Activated CD4-positive, alpha-beta memory T cell treated with anti-CD3 and anti-CD28 coated beads for 36 hours (primary cell): ENCODE measurements at regions not wholly inside any gene's neighbourhood (a gene's known extent, or its start where the extent isn't known, plus 50 kb on each side); places are given as distances from the start of the nearest gene placed in this dataset.
"Not testable (repeated sequence)": the region's sequence is repeated elsewhere in the genome, so short reads cannot be mapped to it uniquely, and the experiment has no call there.

Source experiments
- CTCF ChIA-PET: fragments of 350-600 bp; sonication (Branson Sonifier 250); formaldehyde crosslinking; loops from one replicate; lab custom pipeline; 2021; ENCODE audit warnings: antibody characterized with exemption, inconsistent platforms; lab: Charles Lee
- POLR2A ChIA-PET: fragments of 350-600 bp; sonication (Branson Sonifier 250); formaldehyde crosslinking; loops from one replicate; lab custom pipeline; 2021; ENCODE audit warnings: antibody characterized with exemption; lab: Charles Lee
- DNase-seq: peaks from one replicate; pipeline ENCODE4 v3.0.0-alpha.2; 2020
- H3K27ac Mint-ChIP-seq: one replicate; pipeline ENCODE4 v1.8.0; 2021; ENCODE audit warnings: mixed read lengths
- H3K27me3 Mint-ChIP-seq: one replicate; pipeline ENCODE4 v1.8.0; 2021; ENCODE audit warnings: mixed read lengths
- H3K36me3 Mint-ChIP-seq: one replicate; pipeline ENCODE4 v1.8.0; 2021; ENCODE audit warnings: mixed read lengths
- H3K4me1 Mint-ChIP-seq: one replicate; pipeline ENCODE4 v1.8.0; 2021; ENCODE audit warnings: low read depth, mixed read lengths
- H3K4me3 Mint-ChIP-seq: one replicate; pipeline ENCODE4 v1.8.0; 2021; ENCODE audit warnings: mild to moderate bottlenecking, mixed read lengths
- H3K9me3 Mint-ChIP-seq: one replicate; pipeline ENCODE4 v1.8.0; 2021; ENCODE audit warnings: mixed read lengths
- intact Hi-C: fragments of 100-400 bp; cut with micrococcal nuclease; formaldehyde crosslinking; loops from one replicate; pipeline ENCODE4 v1.15.1; 2023

- no peak overlapping the region for H3K4me3 Mint-ChIP-seq
- H3K27ac Mint-ChIP-seq, result no peak overlapping the region
- H3K9me3 Mint-ChIP-seq, result no peaks in the 10 kb centered on the region
- peaks cover 2% of the 10 kb centered on the region for H3K27me3 Mint-ChIP-seq
- ChIA-PET POLR2A (no interaction called here), CTCF (interaction anchor here (1.4 kb wide), 1 partner anchor 94 kb away, joined by 3 read pairs; no protein-coding TSS in a partner anchor)
- no peaks in the 10 kb centered on the region for H3K4me1 Mint-ChIP-seq
- intact Hi-C loops, result no loop called here
- no peaks in the 10 kb centered on the region for H3K36me3 Mint-ChIP-seq
- DNase-seq, result no peak
These were observed 196.5 kb upstream of the FRMD6 start for GRCh38 chr14:51455041-51455835.

- Mint-ChIP-seq H3K27ac (no peak overlapping the region), H3K4me3 (no peak overlapping the region), H3K9me3 (no peaks in the 10 kb centered on the region), H3K36me3 (no peaks in the 10 kb centered on the region), H3K4me1 (no peaks in the 10 kb centered on the region), H3K27me3 (peaks cover 2% of the 10 kb centered on the region)
- intact Hi-C loops, result no loop called here
- POLR2A ChIA-PET, result no interaction called here
- CTCF ChIA-PET, result no interaction called here
- no peak for DNase-seq
These were observed 193.7 kb upstream of the FRMD6 start for GRCh38 chr14:51457843-51458562.

DNA sequence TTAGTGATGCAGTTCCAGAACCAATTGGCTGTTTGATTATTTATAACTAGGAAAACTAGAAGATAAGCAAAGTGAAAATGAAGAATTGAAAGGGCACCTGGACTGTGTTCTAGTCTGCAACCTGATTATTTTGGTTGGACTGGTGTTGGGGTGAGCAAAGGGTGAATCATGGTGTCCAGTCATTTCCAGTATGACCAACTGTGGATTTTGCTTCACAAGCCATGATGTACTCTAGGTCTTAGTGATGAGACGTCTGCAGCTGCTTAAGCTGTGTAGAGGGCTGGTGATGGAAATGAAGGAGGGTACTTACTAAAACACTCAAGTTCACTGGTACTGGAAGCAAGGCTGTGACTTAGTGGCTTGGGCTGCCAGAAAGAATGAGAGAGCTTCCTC is 193.2 kb upstream of the FRMD6 start:
- intact Hi-C loops, result no loop called here
- DNase-seq, result no peak
- no peaks in the 10 kb centered on the region for H3K9me3 Mint-ChIP-seq
- CTCF ChIA-PET, result no interaction called here
- POLR2A ChIA-PET, result no interaction called here
- peaks cover 2% of the 10 kb centered on the region for H3K27me3 Mint-ChIP-seq
- no peak overlapping the region for H3K4me3 Mint-ChIP-seq
- no peak overlapping the region for H3K27ac Mint-ChIP-seq
- H3K4me1 Mint-ChIP-seq, result no peaks in the 10 kb centered on the region
- no peaks in the 10 kb centered on the region for H3K36me3 Mint-ChIP-seq

- peaks cover 2% of the 10 kb centered on the region for H3K27me3 Mint-ChIP-seq
- H3K9me3 Mint-ChIP-seq, result no peaks in the 10 kb centered on the region
- ChIA-PET CTCF (no interaction called here), POLR2A (no interaction called here)
- no peak overlapping the region for H3K4me3 Mint-ChIP-seq
- no peaks in the 10 kb centered on the region for H3K4me1 Mint-ChIP-seq
- H3K36me3 Mint-ChIP-seq, result no peaks in the 10 kb centered on the region
- DNase-seq, result no peak
- intact Hi-C loops, result no loop called here
- no peak overlapping the region for H3K27ac Mint-ChIP-seq
These were observed 191.7 kb upstream of the FRMD6 start for GRCh38 chr14:51460011-51460410.

GRCh38 chr14:51462182-51462581 is 189.5 kb upstream of the FRMD6 start:
- H3K27ac Mint-ChIP-seq, result no peak overlapping the region
- H3K4me3 Mint-ChIP-seq, result no peak overlapping the region
- intact Hi-C loops, result no loop called here
- POLR2A ChIA-PET, result no interaction called here
- H3K36me3 Mint-ChIP-seq, result no peaks in the 10 kb centered on the region
- no peak for DNase-seq
- no peaks in the 10 kb centered on the region for H3K9me3 Mint-ChIP-seq
- CTCF ChIA-PET, result no interaction called here
- no peaks in the 10 kb centered on the region for H3K27me3 Mint-ChIP-seq
- no peaks in the 10 kb centered on the region for H3K4me1 Mint-ChIP-seq

- DNase-seq, result no peak
- POLR2A ChIA-PET, result no interaction called here
- intact Hi-C loops, result no loop called here
These were observed 189.0 kb upstream of the FRMD6 start for GRCh38 chr14:51462706-51463105.

DNA sequence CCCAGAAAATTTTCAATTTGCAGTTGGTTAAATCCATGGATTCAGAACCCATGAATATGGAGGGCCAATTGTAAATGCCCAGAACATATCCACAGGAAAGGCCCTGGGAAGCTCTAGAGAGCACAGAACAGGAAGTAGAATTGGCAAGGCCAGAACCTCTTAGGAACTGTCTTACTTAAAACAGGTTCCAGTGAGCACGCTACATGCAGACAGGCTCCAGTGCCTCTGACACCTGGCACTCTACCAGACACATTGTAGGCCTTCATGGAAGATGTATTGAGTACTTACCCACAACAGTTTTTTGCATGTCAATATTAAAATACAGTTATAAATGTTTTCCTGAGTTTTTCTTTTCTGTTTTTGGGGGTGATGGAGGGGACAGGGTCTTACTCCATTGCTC is 188.2 kb upstream of the FRMD6 start:
- Mint-ChIP-seq H3K27ac (no peak overlapping the region), H3K4me1 (no peaks in the 10 kb centered on the region), H3K36me3 (no peaks in the 10 kb centered on the region), H3K9me3 (no peaks in the 10 kb centered on the region), H3K27me3 (no peaks in the 10 kb centered on the region), H3K4me3 (no peak overlapping the region)
- DNase-seq, result no peak
- intact Hi-C loops, result no loop called here
- POLR2A ChIA-PET, result no interaction called here
- CTCF ChIA-PET, result no interaction called here

More at GRCh38 chr14:51462706-51463105, 189.0 kb upstream of the FRMD6 start:
- Mint-ChIP-seq H3K27me3 (no peaks in the 10 kb centered on the region), H3K9me3 (no peaks in the 10 kb centered on the region), H3K4me3 (no peak overlapping the region), H3K36me3 (no peaks in the 10 kb centered on the region), H3K4me1 (no peaks in the 10 kb centered on the region), H3K27ac (no peak overlapping the region)
- CTCF ChIA-PET, result no interaction called here

GRCh38 chr14:51464411-51464810 is 187.3 kb upstream of the FRMD6 start:
- Mint-ChIP-seq H3K9me3 (no peaks in the 10 kb centered on the region), H3K4me1 (no peaks in the 10 kb centered on the region), H3K36me3 (no peaks in the 10 kb centered on the region), H3K4me3 (no peak overlapping the region), H3K27ac (no peak overlapping the region), H3K27me3 (no peaks in the 10 kb centered on the region)
- CTCF ChIA-PET, result no interaction called here
- intact Hi-C loops, result no loop called here
- DNase-seq, result no peak
- POLR2A ChIA-PET, result no interaction called here

- CTCF ChIA-PET, result no interaction called here
- DNase-seq, result no peak
- Mint-ChIP-seq H3K9me3 (no peaks in the 10 kb centered on the region), H3K36me3 (no peaks in the 10 kb centered on the region), H3K4me3 (no peak overlapping the region), H3K27me3 (no peaks in the 10 kb centered on the region), H3K27ac (no peak overlapping the region), H3K4me1 (no peaks in the 10 kb centered on the region)
- intact Hi-C loops, result no loop called here
- POLR2A ChIA-PET, result no interaction called here
These were observed 186.2 kb upstream of the FRMD6 start for GRCh38 chr14:51465486-51465885.

DNA sequence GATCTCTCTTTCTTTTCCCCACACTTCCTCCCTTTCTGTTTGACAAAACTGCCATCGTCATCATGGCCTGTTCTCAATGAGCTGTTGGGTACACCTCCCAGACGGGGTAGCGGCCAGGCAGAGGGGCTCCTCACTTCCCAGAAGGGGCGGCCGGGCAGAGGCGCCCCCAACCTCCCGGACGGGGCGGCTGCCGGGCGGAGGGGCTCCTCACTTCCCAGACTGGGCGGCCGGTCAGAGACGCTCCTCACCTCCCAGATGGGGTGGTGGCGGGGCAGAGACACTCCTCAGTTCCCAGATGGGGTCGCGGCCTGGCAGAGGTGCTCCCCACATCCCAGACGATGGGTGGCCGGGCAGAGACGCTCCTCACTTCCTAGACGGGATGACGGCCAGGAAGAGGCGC is 184.3 kb upstream of the FRMD6 start:
- H3K4me1 Mint-ChIP-seq, H3K9me3 Mint-ChIP-seq, intact Hi-C loops, H3K36me3 Mint-ChIP-seq, H3K27me3 Mint-ChIP-seq, DNase-seq, POLR2A ChIA-PET, CTCF ChIA-PET, H3K4me3 Mint-ChIP-seq, H3K27ac Mint-ChIP-seq: not testable (repeated sequence)

DNA sequence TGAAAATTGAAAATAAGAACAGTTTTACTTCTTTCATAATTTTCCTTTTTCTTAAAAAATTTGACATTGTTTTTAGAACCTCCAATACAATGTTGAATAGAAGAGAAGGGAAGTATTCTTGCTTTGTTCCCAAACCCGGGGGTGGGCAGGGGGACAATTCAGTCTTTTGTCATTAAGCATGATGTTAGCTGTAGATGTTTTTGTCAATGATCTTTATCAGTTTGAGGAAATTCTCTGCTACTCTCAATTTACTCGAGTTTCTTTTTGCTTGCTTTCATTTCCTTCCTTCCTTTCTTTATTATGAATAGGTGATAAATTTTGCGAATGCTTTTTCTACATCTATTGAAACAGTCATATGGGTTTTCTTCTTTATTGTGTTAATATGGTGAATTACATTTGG is 183.2 kb upstream of the FRMD6 start:
- Mint-ChIP-seq H3K9me3 (no peaks in the 10 kb centered on the region), H3K4me3 (no peak overlapping the region), H3K4me1 (no peaks in the 10 kb centered on the region), H3K36me3 (no peaks in the 10 kb centered on the region), H3K27me3 (no peaks in the 10 kb centered on the region), H3K27ac (no peak overlapping the region)
- DNase-seq, result no peak
- ChIA-PET CTCF (no interaction called here), POLR2A (no interaction called here)
- intact Hi-C loops, result no loop called here

GRCh38 chr14:51472881-51473280 is 178.8 kb upstream of the FRMD6 start:
- no peaks in the 10 kb centered on the region for H3K4me1 Mint-ChIP-seq
- POLR2A ChIA-PET, result no interaction called here

GRCh38 chr14:51473351-51473750 is 178.4 kb upstream of the FRMD6 start:
- DNase-seq, result no peak
- Mint-ChIP-seq H3K27ac (no peak overlapping the region), H3K27me3 (peaks cover 9% of the 10 kb centered on the region), H3K36me3 (no peaks in the 10 kb centered on the region), H3K4me1 (no peaks in the 10 kb centered on the region), H3K9me3 (no peaks in the 10 kb centered on the region), H3K4me3 (no peak overlapping the region)
- intact Hi-C loops, result no loop called here
- CTCF ChIA-PET, result no interaction called here
- POLR2A ChIA-PET, result no interaction called here

More at GRCh38 chr14:51472881-51473280, 178.8 kb upstream of the FRMD6 start:
- Mint-ChIP-seq H3K27ac (no peak overlapping the region), H3K27me3 (peaks cover 9% of the 10 kb centered on the region), H3K4me3 (no peak overlapping the region), H3K36me3 (no peaks in the 10 kb centered on the region), H3K9me3 (no peaks in the 10 kb centered on the region)
- no peak for DNase-seq
- intact Hi-C loops, result no loop called here
- CTCF ChIA-PET, result no interaction called here
